ENCODE measurements at regions not wholly inside any gene's neighbourhood (a gene's known extent, or its start where the extent isn't known, plus 50 kb on each side); places are given as distances from the start of the nearest gene placed in this dataset.

DNA sequence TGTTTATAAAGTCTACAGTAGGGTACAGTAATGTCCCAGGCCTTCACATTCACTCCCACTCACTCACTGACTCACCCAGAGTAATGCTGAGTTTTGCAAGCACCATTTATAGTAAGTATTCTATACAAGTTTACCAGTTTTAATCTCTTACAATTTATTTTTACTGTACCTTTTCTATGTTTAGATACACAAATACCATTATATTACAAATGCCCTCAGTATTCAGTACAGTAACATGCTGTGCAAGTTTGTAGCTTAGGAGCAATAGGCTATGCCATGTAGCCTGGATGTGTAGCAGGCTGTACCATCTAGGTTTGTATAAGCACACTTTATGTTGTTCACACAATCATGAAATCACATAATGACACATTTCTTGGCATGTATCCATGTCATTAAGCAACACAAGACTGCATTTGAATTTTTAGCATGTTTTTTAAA, 673.6 kb downstream of the CD109 start:
- no peaks in the 10 kb centered on the region for H3K27me3 Mint-ChIP-seq
- no peaks in the 10 kb centered on the region for H3K9me3 Mint-ChIP-seq
- H3K4me3 Mint-ChIP-seq, result no peak overlapping the region
- no peaks in the 10 kb centered on the region for H3K36me3 Mint-ChIP-seq
- DNase-seq (ENCODE audit: extremely low spot score, unreplicated experiment), result no peak
- TF ChIP-seq, protein P1, sequence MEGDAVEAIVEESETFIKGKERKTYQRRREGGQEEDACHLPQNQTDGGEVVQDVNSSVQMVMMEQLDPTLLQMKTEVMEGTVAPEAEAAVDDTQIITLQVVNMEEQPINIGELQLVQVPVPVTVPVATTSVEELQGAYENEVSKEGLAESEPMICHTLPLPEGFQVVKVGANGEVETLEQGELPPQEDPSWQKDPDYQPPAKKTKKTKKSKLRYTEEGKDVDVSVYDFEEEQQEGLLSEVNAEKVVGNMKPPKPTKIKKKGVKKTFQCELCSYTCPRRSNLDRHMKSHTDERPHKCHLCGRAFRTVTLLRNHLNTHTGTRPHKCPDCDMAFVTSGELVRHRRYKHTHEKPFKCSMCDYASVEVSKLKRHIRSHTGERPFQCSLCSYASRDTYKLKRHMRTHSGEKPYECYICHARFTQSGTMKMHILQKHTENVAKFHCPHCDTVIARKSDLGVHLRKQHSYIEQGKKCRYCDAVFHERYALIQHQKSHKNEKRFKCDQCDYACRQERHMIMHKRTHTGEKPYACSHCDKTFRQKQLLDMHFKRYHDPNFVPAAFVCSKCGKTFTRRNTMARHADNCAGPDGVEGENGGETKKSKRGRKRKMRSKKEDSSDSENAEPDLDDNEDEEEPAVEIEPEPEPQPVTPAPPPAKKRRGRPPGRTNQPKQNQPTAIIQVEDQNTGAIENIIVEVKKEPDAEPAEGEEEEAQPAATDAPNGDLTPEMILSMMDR (conservative IDR thresholded peaks at IDR 0.05), result no peak
- no peak overlapping the region for H3K27ac Mint-ChIP-seq
- no peaks in the 10 kb centered on the region for H3K4me1 Mint-ChIP-seq (ENCODE audit: unreplicated experiment)

DNA sequence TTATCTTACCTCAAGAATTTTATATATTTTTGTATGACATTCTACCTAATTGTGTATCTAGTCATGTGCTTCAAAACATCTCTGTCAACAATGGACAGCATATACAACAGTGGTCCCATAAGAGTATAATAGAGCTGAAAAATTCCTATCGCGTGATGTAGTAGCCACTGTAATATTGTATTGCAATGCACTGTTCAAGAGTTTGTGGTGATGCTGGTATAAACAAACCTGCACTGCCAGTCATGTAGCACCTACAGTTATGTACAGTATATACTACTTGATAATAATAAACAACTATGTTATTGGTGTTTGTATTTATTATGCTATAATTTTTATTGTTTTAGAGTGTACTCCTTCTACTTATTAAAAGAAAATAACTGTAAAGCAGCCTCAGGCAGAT, 672.7 kb downstream of the CD109 start:
- TF ChIP-seq, protein P1 (conservative IDR thresholded peaks at IDR 0.05), result no peak
- Mint-ChIP-seq H3K27me3 (no peaks in the 10 kb centered on the region), H3K4me1 (ENCODE audit: unreplicated experiment) (no peaks in the 10 kb centered on the region), H3K27ac (no peak overlapping the region), H3K9me3 (no peaks in the 10 kb centered on the region), H3K36me3 (no peaks in the 10 kb centered on the region), H3K4me3 (no peak overlapping the region)
- DNase-seq (ENCODE audit: extremely low spot score, unreplicated experiment), result no peak

DNA sequence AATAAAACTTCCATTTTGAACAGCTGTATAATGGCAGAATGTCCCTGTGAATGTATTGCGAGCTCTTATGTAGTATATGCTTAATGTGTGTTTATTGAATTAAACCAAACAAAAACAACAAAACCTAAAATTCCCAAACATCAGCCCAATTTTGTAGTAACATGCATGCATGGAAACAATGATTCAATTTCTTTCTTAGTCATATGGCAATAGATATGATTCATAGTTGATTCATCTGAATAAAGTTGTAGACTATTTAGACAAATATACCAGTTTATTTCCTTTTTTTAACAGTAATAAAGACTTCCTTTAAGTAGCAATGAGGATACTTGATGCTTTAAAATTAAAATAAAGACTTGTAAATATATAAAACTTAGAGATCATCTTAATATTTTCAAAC, 670.6 kb downstream of the CD109 start:
- TF ChIP-seq, protein P1 (conservative IDR thresholded peaks at IDR 0.05), result no peak
- H3K9me3 Mint-ChIP-seq, result no peaks in the 10 kb centered on the region
- DNase-seq (ENCODE audit: extremely low spot score, unreplicated experiment), result no peak
- H3K27ac Mint-ChIP-seq, result no peak overlapping the region
- no peaks in the 10 kb centered on the region for H3K27me3 Mint-ChIP-seq
- H3K4me1 Mint-ChIP-seq (ENCODE audit: unreplicated experiment), result no peaks in the 10 kb centered on the region
- no peak overlapping the region for H3K4me3 Mint-ChIP-seq
- no peaks in the 10 kb centered on the region for H3K36me3 Mint-ChIP-seq

DNA sequence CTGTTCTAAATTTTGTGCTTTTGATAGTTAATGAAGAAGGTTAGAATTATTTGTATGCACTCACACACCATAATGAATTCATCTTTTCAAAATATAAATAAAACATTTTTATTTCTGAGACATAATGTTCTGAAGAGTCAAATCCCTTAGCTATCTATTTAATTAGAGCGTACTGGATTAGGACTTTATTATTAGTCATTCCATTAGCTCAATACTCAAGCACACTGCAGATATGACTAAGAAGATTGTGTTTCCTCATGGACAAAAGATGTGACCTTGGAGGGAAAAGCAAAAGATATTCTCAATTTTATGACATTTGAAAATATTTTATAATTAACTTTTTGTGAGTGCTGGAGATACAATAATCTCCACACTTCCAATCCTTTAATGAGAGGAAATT, 666.4 kb downstream of the CD109 start:
- H3K4me1 Mint-ChIP-seq (ENCODE audit: unreplicated experiment), result no peaks in the 10 kb centered on the region
- no peak overlapping the region for H3K27ac Mint-ChIP-seq
- H3K4me3 Mint-ChIP-seq, result no peak overlapping the region
- H3K9me3 Mint-ChIP-seq, result no peaks in the 10 kb centered on the region
- no peaks in the 10 kb centered on the region for H3K27me3 Mint-ChIP-seq
- TF ChIP-seq, protein P1 (conservative IDR thresholded peaks at IDR 0.05), result no peak
- no peak for DNase-seq (ENCODE audit: extremely low spot score, unreplicated experiment)
- H3K36me3 Mint-ChIP-seq, result no peaks in the 10 kb centered on the region

GRCh38 chr6:74357321-74357720, 661.3 kb downstream of the CD109 start:
- DNase-seq (ENCODE audit: extremely low spot score, unreplicated experiment), result no peak
- H3K4me3 Mint-ChIP-seq, result no peak overlapping the region
- H3K36me3 Mint-ChIP-seq, result no peaks in the 10 kb centered on the region
- no peaks in the 10 kb centered on the region for H3K4me1 Mint-ChIP-seq (ENCODE audit: unreplicated experiment)
- no peaks in the 10 kb centered on the region for H3K9me3 Mint-ChIP-seq
- TF ChIP-seq, protein P1 (conservative IDR thresholded peaks at IDR 0.05), result no peak
- no peaks in the 10 kb centered on the region for H3K27me3 Mint-ChIP-seq
- H3K27ac Mint-ChIP-seq, result no peak overlapping the region

DNA sequence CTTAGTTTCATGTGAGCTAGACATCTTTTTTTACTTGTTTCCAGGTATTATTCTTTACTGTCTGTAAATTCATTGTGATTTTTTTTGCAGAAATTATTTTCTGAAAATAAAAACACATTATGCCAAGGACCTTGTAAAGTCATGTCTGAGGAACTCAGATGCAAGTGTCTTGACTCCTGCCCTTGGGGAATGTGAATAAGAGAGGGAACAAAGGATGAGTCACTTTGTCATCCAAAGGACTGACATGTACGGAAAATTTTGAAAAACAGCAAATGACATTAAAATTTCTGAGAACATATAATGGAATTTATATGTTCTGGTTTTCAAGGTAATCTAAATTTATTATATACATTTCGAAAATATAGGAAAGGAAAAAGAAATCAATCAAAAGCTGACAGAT, 660.4 kb downstream of the CD109 start:
- DNase-seq (ENCODE audit: extremely low spot score, unreplicated experiment), result no peak
- H3K27ac Mint-ChIP-seq, result no peak overlapping the region
- no peaks in the 10 kb centered on the region for H3K27me3 Mint-ChIP-seq
- no peak overlapping the region for H3K4me3 Mint-ChIP-seq
- H3K4me1 Mint-ChIP-seq (ENCODE audit: unreplicated experiment), result no peaks in the 10 kb centered on the region
- no peaks in the 10 kb centered on the region for H3K36me3 Mint-ChIP-seq
- TF ChIP-seq, protein P1 (conservative IDR thresholded peaks at IDR 0.05), result no peak
- H3K9me3 Mint-ChIP-seq, result no peaks in the 10 kb centered on the region

Measured in type B pancreatic cell (in vitro differentiated cells).